Dendritic cell treated with granulocyte-macrophage colony-stimulating factor and Interleukin-4, amounts not matched to agents 40 ng/mL and 50 ng/mL, for 4 days (primary cell): ENCODE measurements at regions not wholly inside any gene's neighbourhood (a gene's known extent, or its start where the extent isn't known, plus 50 kb on each side); places are given as distances from the start of the nearest gene placed in this dataset.

ENCODE experiments used
- H3K27ac Mint-ChIP-seq: one replicate; pipeline ENCODE4 v1.8.0; 2022; ENCODE audit warnings: mild to moderate bottlenecking, mixed read lengths
- H3K27me3 Mint-ChIP-seq: one replicate; pipeline ENCODE4 v1.8.0; 2022; ENCODE audit warnings: mild to moderate bottlenecking, mixed read lengths
- H3K36me3 Mint-ChIP-seq: one replicate; pipeline ENCODE4 v1.8.0; 2022; ENCODE audit warnings: low read depth, mixed read lengths
- H3K4me1 Mint-ChIP-seq: one replicate; pipeline ENCODE4 v1.8.0; 2022; ENCODE audit warnings: low read depth, mixed read lengths
- H3K4me3 Mint-ChIP-seq: one replicate; pipeline ENCODE4 v1.8.0; 2022; ENCODE audit warnings: mild to moderate bottlenecking, moderate library complexity, mixed read lengths
- H3K9me3 Mint-ChIP-seq: one replicate; pipeline ENCODE4 v1.8.0; 2022; ENCODE audit warnings: mixed read lengths
- intact Hi-C: fragments of 100-400 bp; cut with micrococcal nuclease; formaldehyde crosslinking; loops from one replicate; pipeline ENCODE4 v1.15.0; 2022

DNA sequence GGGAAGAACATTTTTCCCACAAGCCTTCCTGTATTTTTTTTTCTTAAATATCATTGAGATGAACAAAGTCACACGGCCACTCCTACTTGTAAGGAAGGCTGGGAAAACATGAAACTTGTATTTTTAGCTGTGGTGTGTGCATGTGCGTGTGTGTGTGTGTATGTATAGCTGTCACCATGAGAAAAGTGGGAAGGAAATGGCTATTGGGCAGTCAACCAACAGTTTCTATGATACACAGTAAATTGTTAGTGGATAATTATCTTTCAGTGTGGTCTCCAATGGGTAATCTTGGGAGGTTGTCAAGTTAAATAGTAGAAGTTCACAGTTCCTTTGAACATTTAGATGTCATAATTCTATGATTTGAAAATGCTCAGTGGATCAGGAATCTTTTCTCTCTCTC, 132.7 kb upstream of the USP24 start:
- peaks cover 13% of the 10 kb centered on the region for H3K9me3 Mint-ChIP-seq
- no peaks in the 10 kb centered on the region for H3K4me1 Mint-ChIP-seq
- H3K4me3 Mint-ChIP-seq = no peak overlapping the region
- no peaks in the 10 kb centered on the region for H3K36me3 Mint-ChIP-seq
- intact Hi-C loops = no loop called here
- peaks cover 20% of the 10 kb centered on the region for H3K27me3 Mint-ChIP-seq
- no peak overlapping the region for H3K27ac Mint-ChIP-seq

DNA sequence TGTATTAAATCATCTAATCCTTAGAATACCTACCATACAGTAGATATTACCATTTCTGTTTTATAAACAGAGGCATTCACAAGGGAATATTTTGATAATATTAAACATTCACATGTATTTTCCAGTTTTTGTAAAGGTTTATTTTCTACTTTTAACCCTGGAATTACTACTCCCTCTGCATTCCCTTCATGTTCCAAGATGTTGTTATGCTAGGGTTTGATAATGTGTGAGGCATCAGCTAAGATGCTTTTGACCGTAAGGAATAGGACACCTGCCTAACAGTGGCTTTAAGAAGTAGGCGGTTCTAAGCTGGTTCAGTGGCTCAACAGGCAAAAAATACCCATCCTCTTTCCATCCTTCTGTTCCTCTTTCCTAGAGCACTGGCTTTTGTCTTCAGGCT, 131.9 kb upstream of the USP24 start:
- Mint-ChIP-seq H3K4me3 (no peak overlapping the region), H3K9me3 (peaks cover 13% of the 10 kb centered on the region), H3K27me3 (peaks cover 21% of the 10 kb centered on the region), H3K4me1 (no peaks in the 10 kb centered on the region), H3K36me3 (no peaks in the 10 kb centered on the region), H3K27ac (no peak overlapping the region)
- intact Hi-C loops = no loop called here

- Mint-ChIP-seq H3K4me3 (no peak overlapping the region), H3K36me3 (no peaks in the 10 kb centered on the region), H3K27ac (no peak overlapping the region), H3K9me3 (peaks cover 13% of the 10 kb centered on the region), H3K27me3 (peaks cover 21% of the 10 kb centered on the region), H3K4me1 (no peaks in the 10 kb centered on the region)
- intact Hi-C loops = no loop called here
Observed at GRCh38 chr1:55346586-55346985, 131.4 kb upstream of the USP24 start.

DNA sequence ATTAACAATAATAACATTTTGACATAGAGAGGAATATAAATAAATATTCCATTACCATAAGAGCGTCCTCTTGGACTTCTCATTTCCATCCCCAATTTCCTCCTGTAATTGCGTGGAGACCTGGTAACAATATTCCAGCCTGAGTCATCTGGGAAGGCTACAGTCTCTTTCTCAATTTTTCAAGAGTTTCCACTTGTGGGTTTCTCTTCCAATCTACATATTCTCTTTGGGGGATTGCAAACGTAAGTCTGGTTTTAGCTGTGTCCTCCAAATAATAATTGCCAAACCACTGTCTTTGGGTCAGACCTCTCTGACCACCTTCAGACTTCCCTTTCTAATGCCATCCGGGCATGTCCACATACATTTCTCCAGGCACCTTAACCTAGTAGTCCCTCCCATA, 124.5 kb upstream of the USP24 start:
- intact Hi-C loops = loop anchor here (2.0 kb wide), 1 partner anchor 55 kb away; no protein-coding TSS in a partner anchor

DNA sequence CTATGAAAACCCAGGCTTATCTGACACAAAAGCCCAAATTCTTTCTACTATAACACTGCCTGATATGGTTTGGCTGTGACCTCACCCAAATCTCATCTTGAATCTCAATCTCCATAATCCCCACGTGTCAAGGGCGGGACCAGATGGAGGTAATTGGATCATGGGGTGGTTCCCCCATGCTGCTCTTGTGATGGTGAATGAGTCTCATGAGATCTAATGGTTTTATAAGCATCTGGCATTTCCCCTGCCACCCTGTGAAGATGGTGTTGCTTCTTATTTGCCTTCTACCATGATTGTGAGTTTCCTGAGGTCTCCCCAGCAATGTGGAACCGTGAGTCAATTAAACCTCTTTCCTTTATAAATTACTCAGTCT, 123.3 kb upstream of the USP24 start:
- no peaks in the 10 kb centered on the region for H3K36me3 Mint-ChIP-seq
- peaks cover 33% of the 10 kb centered on the region for H3K27me3 Mint-ChIP-seq
- peaks cover 8% of the 10 kb centered on the region for H3K4me1 Mint-ChIP-seq
- intact Hi-C loops = loop anchor here (2.0 kb wide), 1 partner anchor 54 kb away; no protein-coding TSS in a partner anchor
- H3K9me3 Mint-ChIP-seq = peaks cover 9% of the 10 kb centered on the region
- H3K4me3 Mint-ChIP-seq = no peak overlapping the region
- no peak overlapping the region for H3K27ac Mint-ChIP-seq

More for the DNA sequence above, 124.5 kb upstream of the USP24 start:
- H3K4me3 Mint-ChIP-seq = no peak overlapping the region
- no peak overlapping the region for H3K27ac Mint-ChIP-seq
- H3K36me3 Mint-ChIP-seq = no peaks in the 10 kb centered on the region
- no peaks in the 10 kb centered on the region for H3K4me1 Mint-ChIP-seq
- H3K9me3 Mint-ChIP-seq = peaks cover 9% of the 10 kb centered on the region
- H3K27me3 Mint-ChIP-seq = peaks cover 26% of the 10 kb centered on the region

DNA sequence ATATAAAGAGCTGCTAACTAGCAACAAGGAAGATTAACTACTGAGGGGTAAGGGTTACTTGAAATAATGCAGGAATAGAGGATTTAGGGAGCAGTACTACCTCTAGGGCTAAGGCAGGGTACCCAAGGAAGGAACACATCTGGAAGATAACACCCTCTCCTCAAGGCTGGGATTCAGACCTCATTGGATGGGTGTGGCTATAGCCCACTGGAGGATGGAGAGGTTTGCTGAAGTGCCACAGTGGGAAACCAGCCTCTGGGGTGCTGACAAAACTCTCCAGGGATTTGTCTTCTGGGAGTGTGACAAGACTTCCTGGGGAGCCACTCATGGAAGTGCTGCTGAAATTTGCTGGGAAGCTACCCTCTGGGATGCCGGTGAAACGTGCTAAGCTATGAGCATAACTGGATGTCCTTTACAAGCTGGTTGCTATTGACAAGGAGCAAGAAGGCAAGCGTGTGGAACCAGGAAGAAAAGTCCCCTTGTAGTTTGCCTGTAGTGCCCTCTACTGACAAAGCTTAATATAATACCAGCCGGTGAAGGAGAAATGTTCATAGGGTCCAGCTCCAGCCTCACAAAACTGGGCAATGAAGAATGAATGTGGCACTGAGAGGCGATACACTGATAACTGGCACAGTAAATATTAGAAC, 122.8 kb upstream of the USP24 start:
- H3K4me1 Mint-ChIP-seq = peaks cover 8% of the 10 kb centered on the region
- H3K4me3 Mint-ChIP-seq = no peak overlapping the region
- peaks cover 34% of the 10 kb centered on the region for H3K27me3 Mint-ChIP-seq
- H3K36me3 Mint-ChIP-seq = no peaks in the 10 kb centered on the region
- peaks cover 9% of the 10 kb centered on the region for H3K9me3 Mint-ChIP-seq
- intact Hi-C loops = loop anchor here (2.0 kb wide), 1 partner anchor 53 kb away; no protein-coding TSS in a partner anchor
- H3K27ac Mint-ChIP-seq = no peak overlapping the region

GRCh38 chr1:55334797-55335196, 119.6 kb upstream of the USP24 start:
- H3K4me3 Mint-ChIP-seq = no peak overlapping the region
- intact Hi-C loops = no loop called here
- no peak overlapping the region for H3K27ac Mint-ChIP-seq

GRCh38 chr1:55334160-55334559, 119.0 kb upstream of the USP24 start:
- no peaks in the 10 kb centered on the region for H3K36me3 Mint-ChIP-seq
- no peaks in the 10 kb centered on the region for H3K9me3 Mint-ChIP-seq
- peaks cover 51% of the 10 kb centered on the region for H3K27me3 Mint-ChIP-seq
- intact Hi-C loops = no loop called here
- H3K4me3 Mint-ChIP-seq = no peak overlapping the region
- H3K27ac Mint-ChIP-seq = no peak overlapping the region
- H3K4me1 Mint-ChIP-seq = peaks cover 8% of the 10 kb centered on the region

More at GRCh38 chr1:55334797-55335196, 119.6 kb upstream of the USP24 start:
- Mint-ChIP-seq H3K4me1 (peaks cover 8% of the 10 kb centered on the region), H3K27me3 (peaks cover 48% of the 10 kb centered on the region), H3K9me3 (peaks cover 3% of the 10 kb centered on the region), H3K36me3 (no peaks in the 10 kb centered on the region)

DNA sequence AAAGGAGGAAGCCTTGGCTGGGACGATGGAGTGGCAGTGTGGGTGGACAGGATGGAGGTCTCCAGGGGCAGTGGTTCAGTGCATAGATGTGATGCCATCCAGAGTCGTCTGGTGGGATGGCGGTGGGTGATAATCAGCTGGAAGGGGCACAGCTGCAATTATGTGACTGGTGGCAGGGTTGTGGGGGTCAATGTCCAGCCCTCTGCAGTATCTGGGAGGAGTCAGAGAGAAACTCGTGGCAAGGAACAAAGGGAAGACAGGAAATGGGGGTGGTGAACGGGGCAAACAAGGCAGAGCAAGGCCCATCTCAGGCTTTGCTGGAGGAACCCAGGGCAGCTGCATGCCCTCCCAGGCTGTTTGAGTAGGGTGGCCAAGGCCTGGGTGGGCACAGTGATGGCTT, 118.3 kb upstream of the USP24 start:
- Mint-ChIP-seq H3K27me3 (peaks cover 56% of the 10 kb centered on the region), H3K27ac (no peak overlapping the region), H3K36me3 (no peaks in the 10 kb centered on the region), H3K9me3 (no peaks in the 10 kb centered on the region), H3K4me1 (peaks cover 8% of the 10 kb centered on the region), H3K4me3 (no peak overlapping the region)
- intact Hi-C loops = no loop called here

DNA sequence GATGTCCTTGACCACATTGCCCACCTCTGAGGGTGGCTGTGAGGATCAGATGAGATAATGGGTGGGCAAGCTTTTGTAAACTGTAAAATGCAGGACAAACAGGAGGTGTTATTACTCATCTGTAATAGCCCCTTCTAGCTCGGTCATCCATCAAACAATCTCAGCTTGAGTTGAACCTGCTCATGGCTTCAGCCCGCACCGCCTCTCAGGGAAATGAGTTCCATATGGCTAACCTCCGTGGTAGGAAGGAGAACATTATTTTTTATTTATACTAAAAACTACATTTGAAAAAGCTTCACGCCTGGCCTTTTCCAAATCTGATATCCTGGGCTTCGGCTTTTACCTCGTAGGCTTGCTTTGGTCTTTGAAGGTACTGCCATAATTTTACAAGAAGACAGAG, 116.2 kb upstream of the USP24 start:
- Mint-ChIP-seq H3K4me3 (no peak overlapping the region), H3K36me3 (no peaks in the 10 kb centered on the region), H3K4me1 (peaks cover 8% of the 10 kb centered on the region), H3K9me3 (no peaks in the 10 kb centered on the region), H3K27ac (no peak overlapping the region), H3K27me3 (peaks cover 73% of the 10 kb centered on the region)
- intact Hi-C loops = no loop called here

DNA sequence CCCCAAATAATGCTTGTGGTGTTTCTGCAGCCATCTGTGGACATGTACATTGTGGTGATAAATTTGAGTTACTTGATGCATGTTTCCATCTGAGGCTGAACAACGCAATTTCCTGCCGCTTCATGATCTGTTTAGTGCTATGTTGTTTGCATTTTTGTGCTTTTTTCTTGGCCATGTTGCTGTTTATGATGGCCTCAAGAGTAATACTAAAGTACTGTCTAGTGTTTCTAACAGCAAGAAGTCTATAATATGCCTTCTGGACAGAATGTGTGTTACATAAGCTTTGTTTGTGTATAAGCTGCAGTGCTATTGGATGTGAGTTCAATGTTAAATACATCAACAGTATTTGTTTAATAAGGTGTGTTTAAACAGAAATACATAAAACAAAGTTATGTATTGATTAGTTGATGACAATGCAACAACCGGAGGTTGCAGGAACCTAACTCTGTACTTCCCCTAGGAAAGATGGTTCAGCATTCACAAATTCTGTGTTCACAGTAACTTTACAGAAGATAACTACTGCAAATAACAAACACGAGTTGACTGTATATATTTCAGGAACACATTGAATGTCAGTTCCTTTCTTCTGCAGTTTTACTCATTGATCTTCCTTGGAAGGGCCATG, 114.8 kb upstream of the USP24 start:
- H3K27me3 Mint-ChIP-seq = peaks cover 82% of the 10 kb centered on the region
- no peaks in the 10 kb centered on the region for H3K9me3 Mint-ChIP-seq
- H3K4me3 Mint-ChIP-seq = no peak overlapping the region
- H3K27ac Mint-ChIP-seq = no peak overlapping the region
- intact Hi-C loops = no loop called here
- no peaks in the 10 kb centered on the region for H3K36me3 Mint-ChIP-seq
- peaks cover 8% of the 10 kb centered on the region for H3K4me1 Mint-ChIP-seq

DNA sequence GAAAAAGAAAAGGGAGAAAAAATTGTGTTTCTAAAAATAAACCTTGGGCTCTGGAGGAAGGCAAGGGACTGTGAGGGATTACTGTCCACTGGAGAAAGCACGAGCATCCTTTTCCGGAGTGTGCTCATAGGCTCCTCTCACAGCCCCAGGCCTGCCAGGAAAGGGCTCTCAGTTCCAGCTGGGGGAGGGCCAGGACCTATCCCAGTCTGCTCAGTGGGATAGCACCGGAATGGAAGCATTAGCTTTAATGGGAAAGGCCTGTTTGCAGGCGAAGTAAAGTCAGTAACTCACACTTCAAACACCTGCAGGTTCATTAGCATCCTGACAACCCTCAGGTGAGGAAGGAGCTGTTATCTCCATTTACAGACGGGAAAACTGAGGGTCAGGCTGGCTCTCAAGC, 113.9 kb upstream of the USP24 start:
- peaks cover 83% of the 10 kb centered on the region for H3K27me3 Mint-ChIP-seq
- no peak overlapping the region for H3K4me3 Mint-ChIP-seq
- H3K4me1 Mint-ChIP-seq = peaks cover 3% of the 10 kb centered on the region
- H3K9me3 Mint-ChIP-seq = no peaks in the 10 kb centered on the region
- intact Hi-C loops = no loop called here
- no peak overlapping the region for H3K27ac Mint-ChIP-seq
- H3K36me3 Mint-ChIP-seq = no peaks in the 10 kb centered on the region

DNA sequence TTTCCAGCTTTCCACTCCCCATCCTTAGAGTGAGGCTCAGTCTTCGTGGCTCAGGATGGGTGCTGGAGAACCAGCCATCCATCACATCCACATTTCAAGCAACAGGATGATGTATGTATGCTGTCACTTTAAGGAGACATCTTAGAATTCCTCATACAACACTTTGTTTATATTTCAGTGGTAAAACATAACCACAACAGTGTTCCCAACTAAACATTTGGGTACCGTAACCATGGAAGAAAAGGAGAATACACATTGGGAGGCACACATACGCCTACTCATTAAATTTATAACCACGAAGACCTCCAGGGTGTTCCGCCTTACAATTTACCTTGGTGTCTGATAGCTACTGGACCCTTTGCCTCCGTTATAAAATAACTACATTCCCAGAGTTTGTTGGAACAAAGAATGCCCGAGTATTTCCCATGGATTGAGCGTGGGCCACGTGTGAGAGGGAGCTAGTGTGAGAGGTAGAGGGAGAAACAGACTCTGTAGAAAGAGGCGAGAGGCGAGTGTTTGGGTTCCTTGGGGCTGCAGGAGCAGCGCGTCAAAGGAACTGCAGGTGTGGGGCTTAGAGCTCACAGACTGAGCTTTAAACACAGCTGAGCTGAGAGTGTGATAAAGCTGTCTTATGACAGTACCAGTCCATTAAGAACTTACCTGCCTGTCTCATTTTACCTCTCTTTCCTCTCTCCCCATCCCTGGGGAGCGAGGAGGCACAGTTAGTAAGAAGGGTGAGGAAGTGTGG, 111.5 kb upstream of the USP24 start:
- no peaks in the 10 kb centered on the region for H3K36me3 Mint-ChIP-seq
- intact Hi-C loops = no loop called here
- no peaks in the 10 kb centered on the region for H3K4me1 Mint-ChIP-seq
- H3K27me3 Mint-ChIP-seq = peaks cover 80% of the 10 kb centered on the region
- no peak overlapping the region for H3K4me3 Mint-ChIP-seq
- no peak overlapping the region for H3K27ac Mint-ChIP-seq
- H3K9me3 Mint-ChIP-seq = no peaks in the 10 kb centered on the region

GRCh38 chr1:55323760-55324159, 108.6 kb upstream of the USP24 start:
- H3K27ac Mint-ChIP-seq = no peak overlapping the region
- H3K4me3 Mint-ChIP-seq = no peak overlapping the region
- H3K27me3 Mint-ChIP-seq = peaks cover 88% of the 10 kb centered on the region
- H3K9me3 Mint-ChIP-seq = no peaks in the 10 kb centered on the region
- peaks cover 5% of the 10 kb centered on the region for H3K4me1 Mint-ChIP-seq
- H3K36me3 Mint-ChIP-seq = no peaks in the 10 kb centered on the region
- intact Hi-C loops = no loop called here
